ENCODE measurements at regions not wholly inside any gene's neighbourhood (a gene's known extent, or its start where the extent isn't known, plus 50 kb on each side); places are given as distances from the start of the nearest gene placed in this dataset.

- H3K36me3 ChIP-seq (ENCODE audit: control insufficient read depth, low read length), result no peaks in the 10 kb centered on the region
- no peak overlapping the region for H3K27ac ChIP-seq (ENCODE audit: low read depth, low read length)
- no peaks in the 10 kb centered on the region for H3K9me3 ChIP-seq (ENCODE audit: control insufficient read depth, insufficient read depth, low read length)
- no peaks in the 10 kb centered on the region for H3K79me2 ChIP-seq (ENCODE audit: control insufficient read depth, low read length)
- H3F3A ChIP-seq (ENCODE audit: control insufficient read depth, insufficient read depth), result no peaks in the 10 kb centered on the region
- H3K4me3 ChIP-seq (ENCODE audit: low read length), result no peak overlapping the region
- H3K9me2 ChIP-seq (replicated peaks; ENCODE audit: control insufficient read depth, low read length), result no peaks in the 10 kb centered on the region
- TF ChIP-seq CTCF (IDR thresholded peaks at IDR 0.05; ENCODE audit: low read depth, low read length, poor library complexity, severe bottlenecking), result no peak
- no peak for TF ChIP-seq EZH2phosphoT487 (IDR thresholded peaks at IDR 0.05; ENCODE audit: borderline replicate concordance, low read length)
- no peaks in the 10 kb centered on the region for H3K4me1 ChIP-seq (ENCODE audit: control insufficient read depth, low read length)
- no peak overlapping the region for H3K4me2 ChIP-seq (ENCODE audit: low read length)
- H3K27me3 ChIP-seq (ENCODE audit: control insufficient read depth, low read length), result no peaks in the 10 kb centered on the region
- H4K20me1 ChIP-seq (ENCODE audit: control insufficient read depth, insufficient read depth, low read depth, low read length), result no peaks in the 10 kb centered on the region
These were observed 217.3 kb downstream of the ZIC4 start for GRCh38 chr3:147189016-147189415.

GRCh38 chr3:147187687-147188086 lies 218.7 kb downstream of the ZIC4 start:
- no peaks in the 10 kb centered on the region for H3K4me1 ChIP-seq (ENCODE audit: control insufficient read depth, low read length)
- H3K36me3 ChIP-seq (ENCODE audit: control insufficient read depth, low read length), result no peaks in the 10 kb centered on the region
- H3K4me2 ChIP-seq (ENCODE audit: low read length), result no peak overlapping the region
- no peaks in the 10 kb centered on the region for H3F3A ChIP-seq (ENCODE audit: control insufficient read depth, insufficient read depth)
- no peaks in the 10 kb centered on the region for H3K27me3 ChIP-seq (ENCODE audit: control insufficient read depth, low read length)
- no peaks in the 10 kb centered on the region for H3K9me2 ChIP-seq (replicated peaks; ENCODE audit: control insufficient read depth, low read length)
- no peak overlapping the region for H3K27ac ChIP-seq (ENCODE audit: low read depth, low read length)
- TF ChIP-seq CTCF (IDR thresholded peaks at IDR 0.05; ENCODE audit: low read depth, low read length, poor library complexity, severe bottlenecking), result no peak
- TF ChIP-seq EZH2phosphoT487 (IDR thresholded peaks at IDR 0.05; ENCODE audit: borderline replicate concordance, low read length), result no peak
- H4K20me1 ChIP-seq (ENCODE audit: control insufficient read depth, insufficient read depth, low read depth, low read length), result no peaks in the 10 kb centered on the region
- H3K4me3 ChIP-seq (ENCODE audit: low read length), result no peak overlapping the region
- H3K79me2 ChIP-seq (ENCODE audit: control insufficient read depth, low read length), result no peaks in the 10 kb centered on the region
- no peaks in the 10 kb centered on the region for H3K9me3 ChIP-seq (ENCODE audit: control insufficient read depth, insufficient read depth, low read length)

GRCh38 chr3:147185781-147186180 lies 220.6 kb downstream of the ZIC4 start:
- H3K9me2 ChIP-seq (replicated peaks; ENCODE audit: control insufficient read depth, low read length), result no peaks in the 10 kb centered on the region
- no peak overlapping the region for H3K4me3 ChIP-seq (ENCODE audit: low read length)
- H4K20me1 ChIP-seq (ENCODE audit: control insufficient read depth, insufficient read depth, low read depth, low read length), result no peaks in the 10 kb centered on the region

More at GRCh38 chr3:147185781-147186180, 220.6 kb downstream of the ZIC4 start:
- H3K79me2 ChIP-seq (ENCODE audit: control insufficient read depth, low read length), result no peaks in the 10 kb centered on the region
- H3K4me1 ChIP-seq (ENCODE audit: control insufficient read depth, low read length), result no peaks in the 10 kb centered on the region
- H3K27ac ChIP-seq (ENCODE audit: low read depth, low read length), result no peak overlapping the region
- H3K36me3 ChIP-seq (ENCODE audit: control insufficient read depth, low read length), result no peaks in the 10 kb centered on the region
- H3K27me3 ChIP-seq (ENCODE audit: control insufficient read depth, low read length), result no peaks in the 10 kb centered on the region
- TF ChIP-seq CTCF (IDR thresholded peaks at IDR 0.05; ENCODE audit: low read depth, low read length, poor library complexity, severe bottlenecking), result no peak
- no peak for TF ChIP-seq EZH2phosphoT487 (IDR thresholded peaks at IDR 0.05; ENCODE audit: borderline replicate concordance, low read length)
- no peaks in the 10 kb centered on the region for H3F3A ChIP-seq (ENCODE audit: control insufficient read depth, insufficient read depth)
- H3K4me2 ChIP-seq (ENCODE audit: low read length), result no peak overlapping the region
- no peaks in the 10 kb centered on the region for H3K9me3 ChIP-seq (ENCODE audit: control insufficient read depth, insufficient read depth, low read length)

Measured in DOHH2 (cell line).